Tibial nerve (tissue), 4 donors: ENCODE measurements at regions not wholly inside any gene's neighbourhood (a gene's known extent, or its start where the extent isn't known, plus 50 kb on each side); places are given as distances from the start of the nearest gene placed in this dataset.

ENCODE experiments used
- DNase-seq, 2 donors: peaks; one replicate each; pipeline ENCODE4 v3.0.0-alpha.2; 2019; ENCODE audit warnings: low spot score in 2 of 2
- H3K27ac ChIP-seq, 4 donors: fragments of 200-600 bp; sonication (generic) in 3 of 4; one replicate each; pipeline ENCODE4 v1.5.1; 2017 to 2019; ENCODE audit warnings: mild to moderate bottlenecking in 1 of 4
- H3K27me3 ChIP-seq, 2 donors: fragments of 200-600 bp; sonication (generic) in 1 of 2; one replicate each; pipeline versions ENCODE4 v1.5.1 to v1.6.0; 2017 to 2019
- H3K36me3 ChIP-seq, 3 donors: fragments of 200-600 bp; sonication (generic); one replicate each; pipeline ENCODE4 v1.5.1; 2018 to 2019
- H3K4me1 ChIP-seq, 4 donors: fragments of 200-600 bp; sonication (generic) in 3 of 4; one replicate each; pipeline ENCODE4 v1.5.1; 2017 to 2019
- H3K4me3 ChIP-seq, 4 donors: fragments of 200-600 bp; sonication (generic) in 3 of 4; one replicate each; pipeline ENCODE4 v1.5.1; 2017 to 2019; ENCODE audit warnings: mild to moderate bottlenecking in 1 of 4, moderate library complexity in 1 of 4
- H3K9me3 ChIP-seq, 4 donors: fragments of 200-600 bp; sonication (generic) in 3 of 4; one replicate each; pipeline ENCODE4 v1.5.1; 2017 to 2019
- EP300 ChIP-seq, 2 donors: sonication (generic); formaldehyde crosslinking; IDR thresholded peaks; one replicate each; pipeline ENCODE4 v1.6.1; 2017; ENCODE audit warnings: antibody characterized with exemption in 2 of 2, mild to moderate bottlenecking in 1 of 2
- POLR2A ChIP-seq, 2 donors: fragments of 450-650 bp; IDR thresholded peaks; one replicate each; pipeline ENCODE4 v1.6.1; 2017; ENCODE audit warnings: antibody characterized with exemption in 2 of 2, mild to moderate bottlenecking in 2 of 2, moderate library complexity in 2 of 2
- WGBS, 2 donors: methylation state at CpG; one replicate each; pipeline ENCODE4 v1.1.5; 2018; 5-methylcytosine and 5-hydroxymethylcytosine counted together
- TF ChIP-seq, protein P1 (sequence below), 5 experiments: fragments of 200-600 bp in 3 of 5; fragments of 450-650 bp in 2 of 5; sonication (generic) in 3 of 5; IDR thresholded peaks; one replicate each; pipeline ENCODE4 v1.5.1; 2016 to 2019; ENCODE audit warnings: antibody characterized with exemption in 5 of 5, mild to moderate bottlenecking in 3 of 5, moderate library complexity in 2 of 5

GRCh38 chr15:85920956-85921355 is 126.2 kb upstream of the KLHL25 start:
- Histone ChIP-seq H3K27me3 (peaks cover 0 to 5% of the 10 kb centered on the region in 2 donors), H3K9me3 (no peaks in the 10 kb centered on the region), H3K27ac (no peak overlapping the region), H3K36me3 (no peaks in the 10 kb centered on the region), H3K4me1 (no peaks in the 10 kb centered on the region), H3K4me3 (no peak overlapping the region)
- DNase-seq: no peak
- WGBS, 2 donors: 63 to 71% methylated on average over 5 of the region's 5 CpGs
- TF ChIP-seq, protein P1, sequence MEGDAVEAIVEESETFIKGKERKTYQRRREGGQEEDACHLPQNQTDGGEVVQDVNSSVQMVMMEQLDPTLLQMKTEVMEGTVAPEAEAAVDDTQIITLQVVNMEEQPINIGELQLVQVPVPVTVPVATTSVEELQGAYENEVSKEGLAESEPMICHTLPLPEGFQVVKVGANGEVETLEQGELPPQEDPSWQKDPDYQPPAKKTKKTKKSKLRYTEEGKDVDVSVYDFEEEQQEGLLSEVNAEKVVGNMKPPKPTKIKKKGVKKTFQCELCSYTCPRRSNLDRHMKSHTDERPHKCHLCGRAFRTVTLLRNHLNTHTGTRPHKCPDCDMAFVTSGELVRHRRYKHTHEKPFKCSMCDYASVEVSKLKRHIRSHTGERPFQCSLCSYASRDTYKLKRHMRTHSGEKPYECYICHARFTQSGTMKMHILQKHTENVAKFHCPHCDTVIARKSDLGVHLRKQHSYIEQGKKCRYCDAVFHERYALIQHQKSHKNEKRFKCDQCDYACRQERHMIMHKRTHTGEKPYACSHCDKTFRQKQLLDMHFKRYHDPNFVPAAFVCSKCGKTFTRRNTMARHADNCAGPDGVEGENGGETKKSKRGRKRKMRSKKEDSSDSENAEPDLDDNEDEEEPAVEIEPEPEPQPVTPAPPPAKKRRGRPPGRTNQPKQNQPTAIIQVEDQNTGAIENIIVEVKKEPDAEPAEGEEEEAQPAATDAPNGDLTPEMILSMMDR (IDR thresholded peaks at IDR 0.05): no peak
- TF ChIP-seq POLR2A (IDR thresholded peaks at IDR 0.05) (no peak), EP300 (IDR thresholded peaks at IDR 0.05) (no peak)

DNA sequence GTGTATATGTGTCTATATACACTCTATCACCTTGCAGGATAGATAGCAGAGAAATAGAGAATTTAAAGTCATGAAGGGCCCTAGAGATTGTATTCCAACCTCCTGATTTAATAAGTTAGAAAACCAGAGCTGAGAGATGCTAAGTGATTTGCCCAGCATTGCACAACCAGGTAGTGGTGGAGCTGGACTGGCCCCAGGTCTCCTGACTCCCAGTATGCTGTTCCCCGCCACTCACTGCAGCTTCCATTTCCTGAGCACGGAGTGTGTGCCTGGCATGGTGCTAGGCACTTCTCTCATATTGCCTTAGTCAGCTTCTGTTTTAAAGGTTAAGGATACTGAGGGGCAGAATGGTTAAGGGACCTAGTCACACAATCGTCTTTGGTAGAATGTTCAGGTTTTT is 129.4 kb upstream of the KLHL25 start:
- Histone ChIP-seq H3K9me3 (no peaks in the 10 kb centered on the region), H3K4me3 (no peak overlapping the region), H3K27ac (no peak overlapping the region), H3K27me3 (peaks cover 0 to 4% of the 10 kb centered on the region in 2 donors), H3K36me3 (no peaks in the 10 kb centered on the region), H3K4me1 (no peaks in the 10 kb centered on the region)
- 82 to 86% methylated on average over 3 of the region's 3 CpGs for WGBS, 2 donors
- TF ChIP-seq EP300 (IDR thresholded peaks at IDR 0.05): no peak
- no peak for TF ChIP-seq POLR2A (IDR thresholded peaks at IDR 0.05)
- TF ChIP-seq, protein P1 (IDR thresholded peaks at IDR 0.05): no peak
- DNase-seq: no peak

GRCh38 chr15:85925649-85926237 is 131.0 kb upstream of the KLHL25 start:
- WGBS, 2 donors: 68 to 70% methylated on average over 8 of the region's 8 CpGs
- Histone ChIP-seq H3K9me3 (no peaks in the 10 kb centered on the region), H3K4me3 (no peak overlapping the region), H3K36me3 (no peaks in the 10 kb centered on the region), H3K27me3 (no peaks in the 10 kb centered on the region), H3K27ac (no peak overlapping the region), H3K4me1 (no peaks in the 10 kb centered on the region)
- DNase-seq: no peak
- no peak for TF ChIP-seq POLR2A (IDR thresholded peaks at IDR 0.05)
- TF ChIP-seq EP300 (IDR thresholded peaks at IDR 0.05): no peak
- TF ChIP-seq, protein P1 (IDR thresholded peaks at IDR 0.05): no peak

DNA sequence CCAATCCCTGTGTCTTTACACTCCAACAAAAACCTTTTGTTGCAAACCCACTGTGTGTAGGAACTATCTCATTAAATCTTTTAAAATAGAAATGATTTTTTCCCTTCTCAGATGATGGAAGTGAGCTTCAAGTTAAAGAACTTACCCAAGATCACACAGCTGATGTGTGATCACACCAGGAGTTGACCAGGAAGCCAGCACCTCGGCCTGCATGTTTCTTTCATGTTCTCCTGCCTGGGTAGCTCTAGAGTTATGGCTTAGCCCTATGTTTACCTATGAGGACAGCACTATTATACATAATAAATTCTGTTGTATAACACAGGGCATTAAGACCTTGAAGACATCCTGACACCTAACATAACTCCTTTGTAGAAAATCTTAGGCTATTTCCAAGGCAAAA is 132.1 kb upstream of the KLHL25 start:
- H3K36me3 ChIP-seq: no peaks in the 10 kb centered on the region
- 83 to 96% methylated on average over 1 of the region's 1 CpG for WGBS, 2 donors
- H3K4me3 ChIP-seq: no peak overlapping the region
- H3K27ac ChIP-seq: no peak overlapping the region
- H3K4me1 ChIP-seq: no peaks in the 10 kb centered on the region
- TF ChIP-seq, protein P1 (IDR thresholded peaks at IDR 0.05): no peak
- TF ChIP-seq POLR2A (IDR thresholded peaks at IDR 0.05) (no peak), EP300 (IDR thresholded peaks at IDR 0.05) (no peak)
- no peak for DNase-seq
- no peaks in the 10 kb centered on the region for H3K9me3 ChIP-seq
- no peaks in the 10 kb centered on the region for H3K27me3 ChIP-seq

GRCh38 chr15:85927931-85928537 is 133.3 kb upstream of the KLHL25 start:
- H3K4me1 ChIP-seq: no peaks in the 10 kb centered on the region
- 31 to 43% methylated on average over 2 of the region's 2 CpGs for WGBS, 2 donors
- H3K36me3 ChIP-seq: no peaks in the 10 kb centered on the region
- DNase-seq: no peak
- H3K27me3 ChIP-seq: no peaks in the 10 kb centered on the region
- H3K9me3 ChIP-seq: no peaks in the 10 kb centered on the region
- no peak overlapping the region for H3K4me3 ChIP-seq
- TF ChIP-seq, protein P1 (IDR thresholded peaks at IDR 0.05): no peak
- TF ChIP-seq POLR2A (IDR thresholded peaks at IDR 0.05) (no peak), EP300 (IDR thresholded peaks at IDR 0.05) (no peak)
- H3K27ac ChIP-seq: no peak overlapping the region
